HG03439 (cell line): ENCODE measurements at regions not wholly inside any gene's neighbourhood (a gene's known extent, or its start where the extent isn't known, plus 50 kb on each side); places are given as distances from the start of the nearest gene placed in this dataset.

Experiments
- ATAC-seq: cut with Tn5 transposase; IDR thresholded peaks from one replicate; pipeline ENCODE4 v1.9.1; 2021; ENCODE audit warnings: mild to moderate bottlenecking, moderate library complexity; ENCODE audit not compliant: unreplicated experiment

- ATAC-seq: no peak
Observed at GRCh38 chr4:167645358-167645757, 411.1 kb upstream of the SPOCK3 start.

GRCh38 chr4:167652267-167652666, 418.0 kb upstream of the SPOCK3 start:
- no peak for ATAC-seq

GRCh38 chr4:167688660-167689142, 403.6 kb upstream of the ANXA10 start:
- ATAC-seq: no peak

- ATAC-seq: no peak
Observed at GRCh38 chr4:167702391-167702790, 389.9 kb upstream of the ANXA10 start.

GRCh38 chr4:167711517-167711916, 380.8 kb upstream of the ANXA10 start:
- ATAC-seq: no peak

- no peak for ATAC-seq
Observed at GRCh38 chr4:167713756-167714155, 378.6 kb upstream of the ANXA10 start.

GRCh38 chr4:167715176-167715575, 377.2 kb upstream of the ANXA10 start:
- ATAC-seq: no peak

GRCh38 chr4:167717495-167717894, 374.8 kb upstream of the ANXA10 start:
- no peak for ATAC-seq

- ATAC-seq: no peak
Observed at GRCh38 chr4:167721617-167722486, 370.5 kb upstream of the ANXA10 start.

GRCh38 chr4:167722487-167722808, 369.9 kb upstream of the ANXA10 start:
- no peak for ATAC-seq

GRCh38 chr4:167724941-167725340, 367.4 kb upstream of the ANXA10 start:
- ATAC-seq: no peak

- no peak for ATAC-seq
Observed at GRCh38 chr4:167730769-167731168, 361.6 kb upstream of the ANXA10 start.

GRCh38 chr4:167745024-167745687, 347.2 kb upstream of the ANXA10 start:
- no peak for ATAC-seq

GRCh38 chr4:167767281-167767680, 325.1 kb upstream of the ANXA10 start:
- no peak for ATAC-seq

- no peak for ATAC-seq
Observed at GRCh38 chr4:167774646-167775045, 317.7 kb upstream of the ANXA10 start.

GRCh38 chr4:167775375-167775774, 317.0 kb upstream of the ANXA10 start:
- no peak for ATAC-seq

- no peak for ATAC-seq
Observed at GRCh38 chr4:167779280-167779679, 313.1 kb upstream of the ANXA10 start.

GRCh38 chr4:167779864-167780263, 312.5 kb upstream of the ANXA10 start:
- ATAC-seq: no peak

GRCh38 chr4:167784826-167785225, 307.5 kb upstream of the ANXA10 start:
- ATAC-seq: no peak

- ATAC-seq: no peak
Observed at GRCh38 chr4:167785523-167785922, 306.8 kb upstream of the ANXA10 start.

GRCh38 chr4:167786504-167786903, 305.8 kb upstream of the ANXA10 start:
- no peak for ATAC-seq

GRCh38 chr4:167787231-167787630, 305.1 kb upstream of the ANXA10 start:
- ATAC-seq: no peak
